K562 (cell line): ENCODE measurements at regions not wholly inside any gene's neighbourhood (a gene's known extent, or its start where the extent isn't known, plus 50 kb on each side); places are given as distances from the start of the nearest gene placed in this dataset.

Experiments
- ATAC-seq: fragments of 200-7000 bp; cut with Tn5 transposase; 3 replicates; pipeline ENCODE4 v1.9.1; 2020; ENCODE audit warnings: moderate library complexity
- BruUV-seq: library from RNA; stranded (reverse); fragments of 400-500 nt; replicated peaks from 2 replicates; lab custom pipeline; 2021; lab: Mats Ljungman, UMichigan
- CTCF ChIA-PET: fragments of 300-600 bp; formaldehyde crosslinking; extraction: SDS; loops from one replicate; lab custom pipeline; 2021; ENCODE audit warnings: low intra/inter-chr PET ratio; lab: Yijun Ruan, JAX
- POLR2A ChIA-PET: fragments of 300-600, 350-650 bp; sonication (Branson Sonifier 250); formaldehyde crosslinking; extraction: SDS; loops from one replicate; lab custom pipeline; 2021; ENCODE audit warnings: antibody characterized with exemption, inconsistent platforms; lab: Yijun Ruan, JAX
- DNase-seq, 4 experiments: peaks; one replicate each; pipeline versions ENCODE4 v3.0.0 to v3.0.0-alpha.2; 2011 to 2018; ENCODE audit warnings: low spot score in 3 of 4, mixed read lengths in 3 of 4; ENCODE audit errors: extremely low read depth in 1 of 4
- FAIRE-seq: peaks from 2 replicates; lab custom pipeline; 2011; peaks lifted over from hg19 to GRCh38; lab: Jason Lieb, UNC
- H2AFZ ChIP-seq: 2 replicates; pipeline ENCODE4 v1.6.0; 2011; ENCODE audit warnings: low read depth, low read length, control low read depth, inconsistent platforms
- H3K27ac ChIP-seq: fragments of 200-600 bp; 3 replicates; pipeline ENCODE4 v1.8.0; 2011; ENCODE audit warnings: low read depth, mild to moderate bottlenecking, control low read depth, inconsistent platforms, low read length, moderate library complexity, mixed read lengths; ENCODE audit errors: extremely low read depth
- H3K27me3 ChIP-seq, 2 experiments: fragments of 300-600 bp in 1 of 2; 2 replicates in 1 of 2; 3 replicates in 1 of 2; pipeline versions ENCODE4 v1.6.0 to v1.8.0; 2011; ENCODE audit warnings: inconsistent platforms in 2 of 2, low read length in 2 of 2, mild to moderate bottlenecking in 1 of 2, mixed read lengths in 1 of 2, moderate library complexity in 1 of 2; ENCODE audit not compliant: control insufficient read depth in 2 of 2, insufficient read depth in 2 of 2
- H3K36me3 ChIP-seq: fragments of 300-600 bp; 3 replicates; pipeline ENCODE4 v1.8.0; 2011; ENCODE audit warnings: mild to moderate bottlenecking, low read length, inconsistent platforms; ENCODE audit not compliant: control insufficient read depth, insufficient read depth
- H3K4me1 ChIP-seq, 2 experiments: fragments of 200-600 bp in 1 of 2; replicated peaks in 1 of 2; 2 replicates in 1 of 2; 3 replicates in 1 of 2; pipeline versions ENCODE4 v1.5.1 to v1.8.0; 2011; ENCODE audit warnings: inconsistent platforms in 2 of 2, low read length in 2 of 2, mild to moderate bottlenecking in 1 of 2, mixed read lengths in 1 of 2, moderate library complexity in 1 of 2; ENCODE audit not compliant: control insufficient read depth in 2 of 2, insufficient read depth in 2 of 2
- H3K4me2 ChIP-seq: 2 replicates; pipeline ENCODE4 v1.6.1; 2011; ENCODE audit warnings: low read length, control low read depth, inconsistent platforms, mixed read lengths; ENCODE audit not compliant: insufficient read depth
- H3K4me3 ChIP-seq: fragments of 200-600 bp; sonication (generic), shearing (Covaris generic); 2 replicates; pipeline ENCODE4 v1.5.1; 2016; ENCODE audit warnings: control low read depth, inconsistent platforms
- H3K79me2 ChIP-seq: fragments of 200-600 bp; 3 replicates; pipeline ENCODE4 v1.8.0; 2011; ENCODE audit warnings: low read length, inconsistent platforms; ENCODE audit not compliant: control insufficient read depth, insufficient read depth
- H3K9ac ChIP-seq, 2 experiments: 2 replicates each; pipeline versions ENCODE4 v1.6.0 to v1.6.1; 2011; ENCODE audit warnings: low read depth in 2 of 2, low read length in 2 of 2, control low read depth in 1 of 2, inconsistent platforms in 1 of 2, mild to moderate bottlenecking in 1 of 2, mixed read lengths in 1 of 2; ENCODE audit not compliant: insufficient read depth in 1 of 2
- H3K9me1 ChIP-seq: one replicate; pipeline ENCODE4 v1.6.0; 2011; ENCODE audit warnings: inconsistent platforms, mild to moderate bottlenecking, low read length, moderate library complexity; ENCODE audit not compliant: control insufficient read depth, insufficient read depth
- H3K9me3 ChIP-seq: replicated peaks from 2 replicates; pipeline ENCODE4 v1.5.1; 2011; ENCODE audit warnings: low read depth, low read length, inconsistent platforms; ENCODE audit not compliant: control insufficient read depth, insufficient read depth
- H4K20me1 ChIP-seq: replicated peaks from 2 replicates; pipeline ENCODE4 v1.6.1; 2011; ENCODE audit warnings: low read length, inconsistent platforms, mixed read lengths; ENCODE audit not compliant: control insufficient read depth, insufficient read depth
- GTF2B ChIP-seq: IDR thresholded peaks from 2 replicates; pipeline ENCODE4 v1.6.1; 2011; ENCODE audit not compliant: insufficient read length; ENCODE audit errors: extremely low read depth
- MYNN ChIP-seq, 2 experiments: sonication (generic); formaldehyde crosslinking in 1 of 2; IDR thresholded peaks; 2 replicates each; pipeline versions ENCODE4 v1.5.0 to v1.6.1; 2016 to 2020; ENCODE audit warnings: antibody characterized with exemption in 1 of 2, missing genetic modification reagents in 1 of 2
- PRMT5 ChIP-seq: sonication (generic); formaldehyde crosslinking; IDR thresholded peaks from 2 replicates; pipeline ENCODE4 v1.5.0; 2020; ENCODE audit warnings: missing genetic modification reagents
- RFX7 ChIP-seq: fragments of 250-450 bp; sonication (Bioruptor Pico); IDR thresholded peaks from 2 replicates; pipeline ENCODE4 v1.5.1; 2021; ENCODE audit warnings: mild to moderate bottlenecking
- ZKSCAN3 ChIP-seq: fragments of 250-450 bp; sonication (Bioruptor Pico); IDR thresholded peaks from 2 replicates; pipeline ENCODE4 v1.4.0; 2020
- ZNF140 ChIP-seq: fragments of 250-450 bp; sonication (Bioruptor Pico); IDR thresholded peaks from 2 replicates; pipeline ENCODE4 v1.8.0; 2021; ENCODE audit warnings: moderate library complexity, mild to moderate bottlenecking, inconsistent platforms
- ZNF174 ChIP-seq: fragments of 250-450 bp; sonication (Bioruptor Pico); IDR thresholded peaks from 2 replicates; pipeline ENCODE4 v1.4.0; 2020; ENCODE audit warnings: mild to moderate bottlenecking
- ZNF282 ChIP-seq: sonication (generic); formaldehyde crosslinking; IDR thresholded peaks from 2 replicates; pipeline ENCODE4 v1.8.1; 2023; ENCODE audit warnings: missing genetic modification reagents
- WGBS: fragments of 100-300 bp; shearing (Covaris generic); methylation state at CpG from one replicate; pipeline ENCODE4 v1.1.6; 2016; ENCODE audit warnings: low coverage, mixed read lengths; ENCODE audit not compliant: insufficient coverage; ENCODE audit errors: missing lambda C conversion rate; 5-methylcytosine and 5-hydroxymethylcytosine counted together
- in situ Hi-C: fragments of 300-500 bp; cut with MboI; formaldehyde crosslinking; loops from 4 replicates; pipeline ENCODE4 v1.15.0; 2018; ENCODE audit warnings: inconsistent platforms, mixed read lengths
- intact Hi-C: fragments of 100-400 bp; cut with micrococcal nuclease; formaldehyde crosslinking; loops from 2 replicates; pipeline ENCODE4 v1.14.2; 2022
- TF ChIP-seq, protein P1 (sequence below), 2 experiments: fragments of 450-650 bp in 1 of 2; IDR thresholded peaks; 2 replicates each; pipeline ENCODE4 v1.6.1; 2011 to 2017; ENCODE audit warnings: low read depth in 2 of 2, antibody characterized with exemption in 1 of 2, borderline replicate concordance in 1 of 2, low read length in 1 of 2, mild to moderate bottlenecking in 1 of 2, mixed read lengths in 1 of 2; ENCODE audit not compliant: control insufficient read depth in 1 of 2
- TF ChIP-seq, protein P2 (sequence below): fragments of 250-450 bp; sonication (Bioruptor Pico); IDR thresholded peaks from 2 replicates; pipeline ENCODE4 v1.5.0; 2020; ENCODE audit warnings: mild to moderate bottlenecking

DNA sequence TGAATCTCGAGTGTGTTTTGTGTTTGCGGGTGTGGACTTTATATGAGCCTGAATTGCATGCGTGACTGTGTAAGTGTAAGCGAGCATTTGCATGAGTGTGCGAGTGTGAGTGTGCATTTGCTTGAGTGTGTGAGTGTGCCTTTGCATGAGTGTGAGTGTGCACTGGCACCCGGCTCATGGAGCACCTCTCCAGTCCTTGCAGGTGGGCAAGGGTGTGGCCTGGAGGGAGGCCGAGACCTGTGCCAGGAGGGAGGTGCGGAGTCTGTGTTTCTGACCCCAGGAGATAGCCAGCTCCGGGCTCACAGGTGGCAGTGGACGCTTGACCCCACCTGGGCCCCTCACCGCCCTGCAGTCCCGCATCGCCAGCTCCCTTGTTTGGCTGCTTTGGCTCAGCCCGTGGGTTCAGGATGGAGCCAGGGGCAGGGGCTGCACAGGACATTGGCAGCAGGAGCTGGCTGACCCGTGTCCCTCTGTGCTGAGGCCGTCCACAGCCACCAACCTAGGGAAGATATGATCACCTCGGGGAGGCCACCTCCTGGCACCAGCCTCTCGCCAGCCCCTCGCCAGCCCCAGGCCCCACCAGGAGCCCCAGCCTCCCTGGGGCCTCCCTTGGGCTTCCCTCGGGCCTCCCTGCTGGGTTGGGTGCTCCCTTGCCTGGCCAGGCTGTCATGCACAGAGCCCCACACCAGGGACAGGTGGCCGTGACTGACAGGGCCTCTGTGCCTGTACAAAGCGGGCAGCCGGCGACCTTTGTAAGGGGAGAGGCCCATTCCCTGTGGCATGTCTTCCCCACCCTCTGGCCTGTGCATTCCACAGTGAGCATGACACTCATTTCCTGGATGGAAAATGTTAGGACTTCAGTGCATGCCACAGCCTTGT, 81.6 kb downstream of the PTGR3 start:
- intact Hi-C loops (no loop called here), in situ Hi-C loops (no loop called here)
- Histone ChIP-seq H3K9ac (no peak overlapping the region), H2AFZ (no peak overlapping the region), H3K79me2 (no peaks in the 10 kb centered on the region), H4K20me1 (no peaks in the 10 kb centered on the region), H3K9me3 (no peaks in the 10 kb centered on the region), H3K4me3 (no peak overlapping the region), H3K27ac (no peak overlapping the region), H3K4me2 (no peak overlapping the region), H3K9me1 (no peaks in the 10 kb centered on the region), H3K27me3 (peaks cover 0 to 60% of the 10 kb centered on the region in 2 experiments; a peak in 4 of 5 replicates), H3K4me1 (0 out of 5 replicates have a peak, but pooled peaks cover 0 to 4% of the 10 kb centered on the region in 2 experiments), H3K36me3 (no peaks in the 10 kb centered on the region)
- 4% methylated on average over 13 of the region's 24 CpGs for WGBS
- TF ChIP-seq ZKSCAN3 (CRISPR knock-in tag): no peak
- no peak for TF ChIP-seq RFX7 (CRISPR knock-in tag)
- TF ChIP-seq, protein P1, sequence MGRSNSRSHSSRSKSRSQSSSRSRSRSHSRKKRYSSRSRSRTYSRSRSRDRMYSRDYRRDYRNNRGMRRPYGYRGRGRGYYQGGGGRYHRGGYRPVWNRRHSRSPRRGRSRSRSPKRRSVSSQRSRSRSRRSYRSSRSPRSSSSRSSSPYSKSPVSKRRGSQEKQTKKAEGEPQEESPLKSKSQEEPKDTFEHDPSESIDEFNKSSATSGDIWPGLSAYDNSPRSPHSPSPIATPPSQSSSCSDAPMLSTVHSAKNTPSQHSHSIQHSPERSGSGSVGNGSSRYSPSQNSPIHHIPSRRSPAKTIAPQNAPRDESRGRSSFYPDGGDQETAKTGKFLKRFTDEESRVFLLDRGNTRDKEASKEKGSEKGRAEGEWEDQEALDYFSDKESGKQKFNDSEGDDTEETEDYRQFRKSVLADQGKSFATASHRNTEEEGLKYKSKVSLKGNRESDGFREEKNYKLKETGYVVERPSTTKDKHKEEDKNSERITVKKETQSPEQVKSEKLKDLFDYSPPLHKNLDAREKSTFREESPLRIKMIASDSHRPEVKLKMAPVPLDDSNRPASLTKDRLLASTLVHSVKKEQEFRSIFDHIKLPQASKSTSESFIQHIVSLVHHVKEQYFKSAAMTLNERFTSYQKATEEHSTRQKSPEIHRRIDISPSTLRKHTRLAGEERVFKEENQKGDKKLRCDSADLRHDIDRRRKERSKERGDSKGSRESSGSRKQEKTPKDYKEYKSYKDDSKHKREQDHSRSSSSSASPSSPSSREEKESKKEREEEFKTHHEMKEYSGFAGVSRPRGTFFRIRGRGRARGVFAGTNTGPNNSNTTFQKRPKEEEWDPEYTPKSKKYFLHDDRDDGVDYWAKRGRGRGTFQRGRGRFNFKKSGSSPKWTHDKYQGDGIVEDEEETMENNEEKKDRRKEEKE (IDR thresholded peaks at IDR 0.05; ENCODE audit: borderline replicate concordance in 1 of 2, control insufficient read depth in 1 of 2, low read depth in 2 of 2, low read length in 1 of 2): no peak
- TF ChIP-seq, protein P2, sequence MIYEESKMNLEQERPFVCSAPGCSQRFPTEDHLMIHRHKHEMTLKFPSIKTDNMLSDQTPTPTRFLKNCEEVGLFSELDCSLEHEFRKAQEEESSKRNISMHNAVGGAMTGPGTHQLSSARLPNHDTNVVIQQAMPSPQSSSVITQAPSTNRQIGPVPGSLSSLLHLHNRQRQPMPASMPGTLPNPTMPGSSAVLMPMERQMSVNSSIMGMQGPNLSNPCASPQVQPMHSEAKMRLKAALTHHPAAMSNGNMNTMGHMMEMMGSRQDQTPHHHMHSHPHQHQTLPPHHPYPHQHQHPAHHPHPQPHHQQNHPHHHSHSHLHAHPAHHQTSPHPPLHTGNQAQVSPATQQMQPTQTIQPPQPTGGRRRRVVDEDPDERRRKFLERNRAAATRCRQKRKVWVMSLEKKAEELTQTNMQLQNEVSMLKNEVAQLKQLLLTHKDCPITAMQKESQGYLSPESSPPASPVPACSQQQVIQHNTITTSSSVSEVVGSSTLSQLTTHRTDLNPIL (CRISPR knock-in tag): no peak
- no peak for TF ChIP-seq ZNF174 (CRISPR knock-in tag)
- no peak for TF ChIP-seq PRMT5
- no peak for TF ChIP-seq ZNF140 (CRISPR knock-in tag)
- TF ChIP-seq MYNN (IDR thresholded peaks at IDR 0.05): no peak
- no peak for TF ChIP-seq MYNN (CRISPR knock-in tag; IDR thresholded peaks at IDR 0.05)
- TF ChIP-seq ZNF282 (CRISPR knock-in tag): no peak
- no peak for TF ChIP-seq GTF2B
- CTCF ChIA-PET: no interaction called here
- FAIRE-seq: no peak
- BruUV-seq: no TSS peak
- POLR2A ChIA-PET: interaction anchor here (0.6 kb wide), 1 partner anchor 574 kb away, joined by 3 read pairs; no protein-coding TSS in a partner anchor
- DNase-seq: no peak
- no peak for ATAC-seq
